ENCODE measurements at regions not wholly inside any gene's neighbourhood (a gene's known extent, or its start where the extent isn't known, plus 50 kb on each side); places are given as distances from the start of the nearest gene placed in this dataset.

GRCh38 chr5:30687461-30687860 lies 506.0 kb upstream of the CDH6 start:
- TF ChIP-seq CTCF (IDR thresholded peaks at IDR 0.05; ENCODE audit: low read depth, low read length) (no peak), EZH2phosphoT487 (IDR thresholded peaks at IDR 0.05; ENCODE audit: low read depth) (no peak)

Data from OCI-LY3 (cell line).